Posterior cingulate gyrus (tissue), 11 donors: ENCODE measurements at regions not wholly inside any gene's neighbourhood (a gene's known extent, or its start where the extent isn't known, plus 50 kb on each side); places are given as distances from the start of the nearest gene placed in this dataset.

ENCODE experiments used
- DNase-seq, 10 donors: peaks; one replicate each; pipeline versions ENCODE4 v3.0.0 to v3.0.0-alpha.2; 2020 to 2021; ENCODE audit warnings: mixed read lengths in 3 of 10
- intact Hi-C: fragments of 100-400 bp; cut with DNase I; formaldehyde crosslinking; loops from one replicate; pipeline ENCODE4 v1.15.1; 2023

DNA sequence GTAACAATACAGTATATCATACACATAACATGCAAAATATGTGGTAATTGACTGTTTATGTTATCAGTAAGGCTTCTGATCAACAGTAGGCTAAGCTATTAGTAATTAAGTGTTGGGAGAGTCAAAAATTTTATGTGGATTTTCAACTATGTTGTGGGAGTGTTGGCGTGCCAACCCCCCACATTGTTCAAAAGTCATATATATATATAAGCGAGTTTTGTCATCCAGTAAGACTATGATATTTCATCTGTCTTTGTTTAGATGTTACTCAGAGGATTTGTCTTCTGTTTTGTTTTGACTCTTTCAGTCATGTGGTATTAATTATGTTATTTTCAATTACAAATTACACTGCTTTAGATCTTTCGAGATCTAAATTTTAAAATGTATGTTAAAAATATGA is 51.0 kb upstream of the RAP2B start:
- intact Hi-C loops, result no loop called here
- DNase-seq, result no peak
